AG09309 (cell line): ENCODE measurements at regions not wholly inside any gene's neighbourhood (a gene's known extent, or its start where the extent isn't known, plus 50 kb on each side); places are given as distances from the start of the nearest gene placed in this dataset.

ENCODE experiments used
- DNase-seq: peaks from one replicate; pipeline ENCODE4 v3.0.0-alpha.2; 2010; ENCODE audit warnings: low read depth
- H3K4me3 ChIP-seq: 2 replicates; pipeline ENCODE4 v1.5.1; 2011; ENCODE audit warnings: mild to moderate bottlenecking, low read depth, low read length, moderate library complexity; ENCODE audit not compliant: control insufficient read depth
- TF ChIP-seq, protein P1 (sequence below): IDR thresholded peaks from 2 replicates; pipeline ENCODE4 v1.5.1; 2011; ENCODE audit warnings: mild to moderate bottlenecking, low read depth, low read length, inconsistent platforms; ENCODE audit not compliant: insufficient read depth, control insufficient read depth; ENCODE audit errors: missing control alignments

DNA sequence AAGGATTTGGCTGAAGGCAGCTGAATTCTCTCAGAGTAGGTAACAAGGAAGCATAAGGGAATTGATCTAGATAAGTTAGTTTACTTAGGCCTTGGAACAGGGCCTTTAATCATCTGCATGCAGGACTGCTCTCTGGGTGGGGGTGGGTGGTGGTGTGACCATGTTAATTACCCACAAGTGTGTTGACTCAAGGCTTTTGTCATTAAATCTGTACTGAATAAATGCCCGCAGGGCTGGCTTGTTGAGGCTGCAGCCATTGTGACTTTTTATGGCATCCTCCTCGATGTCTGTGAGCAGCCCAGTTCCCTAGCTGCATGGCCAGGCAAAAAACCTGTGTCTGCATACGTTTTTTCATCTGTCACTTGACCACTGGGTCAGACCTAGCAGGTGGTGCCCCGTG lies 63.5 kb upstream of the ASCC3 start:
- TF ChIP-seq, protein P1, sequence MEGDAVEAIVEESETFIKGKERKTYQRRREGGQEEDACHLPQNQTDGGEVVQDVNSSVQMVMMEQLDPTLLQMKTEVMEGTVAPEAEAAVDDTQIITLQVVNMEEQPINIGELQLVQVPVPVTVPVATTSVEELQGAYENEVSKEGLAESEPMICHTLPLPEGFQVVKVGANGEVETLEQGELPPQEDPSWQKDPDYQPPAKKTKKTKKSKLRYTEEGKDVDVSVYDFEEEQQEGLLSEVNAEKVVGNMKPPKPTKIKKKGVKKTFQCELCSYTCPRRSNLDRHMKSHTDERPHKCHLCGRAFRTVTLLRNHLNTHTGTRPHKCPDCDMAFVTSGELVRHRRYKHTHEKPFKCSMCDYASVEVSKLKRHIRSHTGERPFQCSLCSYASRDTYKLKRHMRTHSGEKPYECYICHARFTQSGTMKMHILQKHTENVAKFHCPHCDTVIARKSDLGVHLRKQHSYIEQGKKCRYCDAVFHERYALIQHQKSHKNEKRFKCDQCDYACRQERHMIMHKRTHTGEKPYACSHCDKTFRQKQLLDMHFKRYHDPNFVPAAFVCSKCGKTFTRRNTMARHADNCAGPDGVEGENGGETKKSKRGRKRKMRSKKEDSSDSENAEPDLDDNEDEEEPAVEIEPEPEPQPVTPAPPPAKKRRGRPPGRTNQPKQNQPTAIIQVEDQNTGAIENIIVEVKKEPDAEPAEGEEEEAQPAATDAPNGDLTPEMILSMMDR, result no peak
- H3K4me3 ChIP-seq, result no peak overlapping the region
- DNase-seq, result no peak

DNA sequence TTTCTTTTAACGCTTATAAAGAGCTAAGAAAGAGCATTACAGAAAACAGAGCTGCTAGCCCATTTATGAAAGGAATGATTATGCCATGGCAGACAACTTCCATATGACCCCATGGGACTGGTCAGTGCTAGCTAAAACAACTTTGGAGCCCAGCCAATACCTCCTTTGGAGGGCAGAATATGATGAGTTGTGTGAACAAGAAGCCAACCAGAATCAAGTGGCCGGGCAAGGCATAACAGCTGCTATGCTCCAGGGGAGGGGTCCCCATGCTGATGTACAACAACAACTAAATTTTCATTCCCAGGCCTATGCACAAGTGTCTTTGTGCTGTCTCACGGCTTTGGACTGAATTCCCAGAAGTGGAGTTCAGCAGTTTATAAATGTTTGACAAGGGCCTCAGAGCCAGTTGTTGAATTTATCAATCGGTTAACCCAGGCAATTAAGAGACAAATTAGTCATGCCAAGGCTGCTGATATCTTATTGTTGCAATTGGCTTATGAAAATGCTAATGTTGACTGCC lies 65.0 kb upstream of the ASCC3 start:
- no peak overlapping the region for H3K4me3 ChIP-seq
- DNase-seq, result no peak
- TF ChIP-seq, protein P1, result no peak

DNA sequence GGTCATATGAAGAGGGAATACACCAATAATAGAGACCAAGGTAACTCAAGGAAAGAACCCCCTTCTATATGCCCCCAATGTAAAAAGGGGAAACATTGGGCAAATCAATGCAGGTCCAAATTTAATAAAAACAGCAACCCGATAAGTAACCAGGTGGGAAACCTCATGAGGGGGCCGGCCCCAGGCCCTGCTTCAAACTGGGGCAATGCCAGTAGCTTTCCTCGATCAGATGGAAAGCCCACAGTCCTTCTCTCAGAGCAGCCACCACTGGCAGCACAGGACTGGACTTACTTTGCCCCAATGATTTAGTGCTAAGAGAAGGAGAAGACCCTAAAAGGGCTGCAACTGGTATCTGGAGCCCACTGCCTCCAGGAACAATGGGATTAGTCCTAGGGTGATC lies 65.6 kb upstream of the ASCC3 start:
- TF ChIP-seq, protein P1, result no peak
- H3K4me3 ChIP-seq, result no peak overlapping the region
- no peak for DNase-seq

DNA sequence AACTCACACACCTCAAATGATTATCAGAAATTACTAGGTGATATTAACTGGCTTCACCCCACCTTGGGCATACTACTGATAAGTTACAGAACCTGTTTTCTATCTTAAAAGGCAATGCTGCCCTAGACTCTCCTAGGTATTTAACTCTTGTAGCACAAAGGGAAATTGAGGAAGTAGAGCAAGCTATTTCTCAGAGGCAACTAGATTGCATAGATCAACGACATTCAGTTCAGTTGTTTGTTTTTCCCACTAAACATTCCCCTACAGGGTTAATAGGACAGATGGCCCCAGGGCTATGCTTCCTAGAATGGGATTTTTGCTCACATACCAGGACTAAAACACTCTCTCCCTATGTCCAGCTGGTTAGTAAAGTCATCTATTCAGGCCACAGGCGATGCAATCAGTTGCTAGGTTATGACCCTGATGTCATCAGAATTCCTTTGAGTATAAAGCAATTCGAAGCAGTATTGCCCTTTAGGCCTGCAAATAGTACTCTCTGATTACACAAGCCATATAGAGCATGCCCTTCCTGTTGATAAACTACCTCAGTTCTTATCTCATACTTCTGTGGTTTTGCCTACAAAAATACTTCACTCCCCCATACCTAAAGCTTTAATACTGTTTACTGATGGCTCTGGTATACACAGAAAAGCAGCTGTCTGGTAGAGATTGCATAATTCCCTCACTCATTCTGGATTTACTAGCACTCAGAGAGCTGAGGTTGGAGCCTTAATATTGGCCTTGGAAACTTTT lies 67.4 kb upstream of the ASCC3 start:
- TF ChIP-seq, protein P1, result no peak
- H3K4me3 ChIP-seq, result no peak overlapping the region
- DNase-seq, result no peak

DNA sequence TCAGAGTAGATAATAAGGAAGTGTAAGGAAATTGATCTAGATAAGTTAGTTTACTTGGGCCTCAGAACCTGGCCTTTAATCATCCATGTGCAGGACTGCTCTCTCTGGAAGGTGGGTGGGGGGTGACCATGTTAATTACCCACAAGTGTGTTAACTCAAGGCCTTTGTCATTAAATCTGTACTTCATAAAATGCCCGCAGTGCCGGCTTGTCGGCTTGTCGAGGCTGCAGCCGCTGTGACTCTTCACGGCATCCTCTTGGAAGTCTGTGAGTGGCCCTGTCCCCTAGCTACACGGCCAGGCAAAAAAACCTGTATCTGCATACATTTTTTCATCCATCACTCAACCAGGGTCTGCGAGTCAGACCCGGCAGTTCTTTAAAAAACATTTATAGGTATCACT lies 70.9 kb upstream of the ASCC3 start:
- no peak for DNase-seq
- TF ChIP-seq, protein P1, result no peak
- H3K4me3 ChIP-seq, result no peak overlapping the region

DNA sequence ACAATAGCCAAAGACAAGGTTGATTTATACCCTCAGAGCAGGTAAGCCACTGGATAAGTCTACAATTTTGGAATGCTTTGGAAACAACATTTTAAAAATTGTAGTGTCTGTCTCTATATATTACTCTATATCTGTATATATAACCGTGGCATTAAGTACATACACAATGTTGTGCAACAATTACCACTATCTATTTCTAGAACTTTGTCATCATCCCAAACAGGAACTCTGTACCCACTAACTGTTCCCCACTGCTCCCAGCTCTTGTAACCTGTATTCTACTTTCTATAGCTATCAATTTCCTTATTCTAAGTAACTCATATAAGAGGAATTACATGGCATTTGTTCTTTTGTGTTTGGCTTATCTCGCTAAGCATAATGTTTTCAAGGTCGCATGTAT lies 78.2 kb upstream of the ASCC3 start:
- no peak for DNase-seq
- TF ChIP-seq, protein P1, result no peak
- H3K4me3 ChIP-seq, result no peak overlapping the region
